Heart left ventricle (tissue), 16 donors: ENCODE measurements at regions not wholly inside any gene's neighbourhood (a gene's known extent, or its start where the extent isn't known, plus 50 kb on each side); places are given as distances from the start of the nearest gene placed in this dataset.
"Not testable (repeated sequence)": the region's sequence is repeated elsewhere in the genome, so short reads cannot be mapped to it uniquely, and the experiment has no call there.

Experiments
- ATAC-seq, 4 donors: fragments of 200-7000 bp; cut with Tn5 transposase; one replicate each; pipeline ENCODE4 v1.9.1; 2020 to 2022; ENCODE audit warnings: moderate library complexity in 4 of 4, mild to moderate bottlenecking in 3 of 4, moderate number of reproducible peaks in 1 of 4
- DNase-seq, 5 donors: peaks; one replicate each; pipeline ENCODE4 v3.0.0-alpha.2; 2020
- H3K27ac ChIP-seq, 12 donors: fragments of 200-600 bp; sonication (generic) in 4 of 12; one replicate each; pipeline versions ENCODE4 v1.5.0 to v1.8.0; 2016 to 2022; ENCODE audit warnings: mild to moderate bottlenecking in 2 of 12
- H3K27me3 ChIP-seq, 9 donors: fragments of 200-600 bp; sonication (generic) in 2 of 9; one replicate each; pipeline versions ENCODE4 v1.5.1 to v1.8.0; 2016 to 2022; ENCODE audit warnings: mild to moderate bottlenecking in 3 of 9
- H3K36me3 ChIP-seq, 9 donors: fragments of 200-600 bp; sonication (generic) in 2 of 9; one replicate each; pipeline versions ENCODE4 v1.5.0 to v1.8.0; 2018 to 2022; ENCODE audit warnings: mild to moderate bottlenecking in 2 of 9
- H3K4me1 ChIP-seq, 12 donors: fragments of 200-600 bp; sonication (generic) in 4 of 12; one replicate each; pipeline versions ENCODE4 v1.5.0 to v1.8.0; 2016 to 2022; ENCODE audit warnings: mild to moderate bottlenecking in 3 of 12
- H3K4me3 ChIP-seq, 12 donors: fragments of 200-600 bp; sonication (generic) in 4 of 12; one replicate each; pipeline versions ENCODE4 v1.5.0 to v1.8.0; 2017 to 2022; ENCODE audit warnings: mild to moderate bottlenecking in 9 of 12, moderate library complexity in 4 of 12
- H3K9me3 ChIP-seq, 12 donors: fragments of 200-600 bp; sonication (generic) in 4 of 12; one replicate each; pipeline versions ENCODE4 v1.5.0 to v1.8.0; 2016 to 2022; ENCODE audit warnings: mild to moderate bottlenecking in 1 of 12
- POLR2A ChIP-seq, 2 donors: fragments of 450-650 bp; IDR thresholded peaks; one replicate each; pipeline ENCODE4 v1.6.1; 2017; ENCODE audit warnings: antibody characterized with exemption in 2 of 2, mild to moderate bottlenecking in 2 of 2, moderate library complexity in 2 of 2
- WGBS, 4 donors: extraction: QIAGEN DNeasy Blood & Tissue Kit in 2 of 4; methylation state at CpG; one replicate each; pipeline versions ENCODE4 v1.1.5 to v1.1.7; 2013 to 2018; 5-methylcytosine and 5-hydroxymethylcytosine counted together
- intact Hi-C, 10 donors: fragments of 100-400 bp; cut with DNase I; formaldehyde crosslinking; loops; one replicate each; pipeline versions ENCODE4 v1.11.1 to v1.14.2; 2022
- TF ChIP-seq, protein P1 (sequence below), 12 donors: fragments of 200-600 bp; sonication (generic) in 4 of 12; IDR thresholded peaks; one replicate each; pipeline versions ENCODE4 v1.5.0 to v1.8.0; 2018 to 2022; ENCODE audit warnings: antibody characterized with exemption in 12 of 12, mild to moderate bottlenecking in 5 of 12
- donor health status: ischemic (EF 13 %, LVEDD 7.1; RV severe dilation, severe dysfunction).
- donor health status: healthy with polysubstance abuse.
- donor health status: DM: no; HTN: yes; CAD: no.
- donor health status: DM: no; HTN: no; CAD: no.
- donor health status: ischemic (EF 25% LVEDD 6.9; RV normal size, moderate dysfunction).
- donor health status: ischemic (EF 25% LVEDD 5.7; RV mildly dilated, moderate dysfunction).
- donor health status: healthy.
- donor health status: DM: yes; HTN: yes; CAD: no.
- donor health status: ischemic (EF 35%, LVEDD 5.7; RV mildly dilated, moderate dysfunction).
- donor health status: nonischemic (EF 11% LVEDD 7.7; RV severe dilation, severe dysfunction).
- donor health status: DM: yes; HTN: yes; CAD: no.
- donor health status: PGD.
- donor health status: ischemic (EF 29% LVEDD 5.4; RV normal size, mild dysfunction).
- donor health status: nonischemic (EF 23%, LVEDD 6.1; RV moderate dilation, normal function).

DNA sequence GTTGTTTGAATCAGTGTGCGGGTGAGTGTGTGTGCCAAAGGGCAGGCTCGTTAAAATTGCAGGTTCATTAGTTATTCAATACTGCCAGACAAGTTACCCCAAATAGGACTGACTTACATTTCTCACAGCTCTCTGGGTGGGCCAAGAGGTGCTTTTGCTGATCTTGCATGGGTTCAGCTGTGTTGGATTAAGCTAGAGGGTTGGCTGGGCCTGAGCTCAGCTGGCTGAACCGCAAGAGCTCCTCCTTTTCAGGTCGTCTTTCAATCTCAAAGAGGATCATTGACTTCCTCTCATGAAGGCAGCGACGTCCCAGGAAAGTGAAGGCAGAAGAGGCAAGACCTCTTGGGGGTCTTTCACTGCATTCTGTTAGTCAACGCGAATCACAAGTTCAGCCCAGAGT is 343.3 kb upstream of the FRG1 start:
- TF ChIP-seq, protein P1, sequence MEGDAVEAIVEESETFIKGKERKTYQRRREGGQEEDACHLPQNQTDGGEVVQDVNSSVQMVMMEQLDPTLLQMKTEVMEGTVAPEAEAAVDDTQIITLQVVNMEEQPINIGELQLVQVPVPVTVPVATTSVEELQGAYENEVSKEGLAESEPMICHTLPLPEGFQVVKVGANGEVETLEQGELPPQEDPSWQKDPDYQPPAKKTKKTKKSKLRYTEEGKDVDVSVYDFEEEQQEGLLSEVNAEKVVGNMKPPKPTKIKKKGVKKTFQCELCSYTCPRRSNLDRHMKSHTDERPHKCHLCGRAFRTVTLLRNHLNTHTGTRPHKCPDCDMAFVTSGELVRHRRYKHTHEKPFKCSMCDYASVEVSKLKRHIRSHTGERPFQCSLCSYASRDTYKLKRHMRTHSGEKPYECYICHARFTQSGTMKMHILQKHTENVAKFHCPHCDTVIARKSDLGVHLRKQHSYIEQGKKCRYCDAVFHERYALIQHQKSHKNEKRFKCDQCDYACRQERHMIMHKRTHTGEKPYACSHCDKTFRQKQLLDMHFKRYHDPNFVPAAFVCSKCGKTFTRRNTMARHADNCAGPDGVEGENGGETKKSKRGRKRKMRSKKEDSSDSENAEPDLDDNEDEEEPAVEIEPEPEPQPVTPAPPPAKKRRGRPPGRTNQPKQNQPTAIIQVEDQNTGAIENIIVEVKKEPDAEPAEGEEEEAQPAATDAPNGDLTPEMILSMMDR (IDR thresholded peaks at IDR 0.05): no peak
- no peak for TF ChIP-seq POLR2A (IDR thresholded peaks at IDR 0.05)
- Histone ChIP-seq H3K4me3 (no peak overlapping the region), H3K27ac (no peak overlapping the region), H3K27me3 (no peaks in the 10 kb centered on the region), H3K36me3 (no peaks in the 10 kb centered on the region), H3K9me3 (no peaks in the 10 kb centered on the region), H3K4me1 (no peaks in the 10 kb centered on the region)
- DNase-seq: no peak
- intact Hi-C loops: no loop called here
- no peak for ATAC-seq
- WGBS, 4 donors: 77 to 90% (median 78%) methylated on average over 8 of the region's 8 CpGs

DNA sequence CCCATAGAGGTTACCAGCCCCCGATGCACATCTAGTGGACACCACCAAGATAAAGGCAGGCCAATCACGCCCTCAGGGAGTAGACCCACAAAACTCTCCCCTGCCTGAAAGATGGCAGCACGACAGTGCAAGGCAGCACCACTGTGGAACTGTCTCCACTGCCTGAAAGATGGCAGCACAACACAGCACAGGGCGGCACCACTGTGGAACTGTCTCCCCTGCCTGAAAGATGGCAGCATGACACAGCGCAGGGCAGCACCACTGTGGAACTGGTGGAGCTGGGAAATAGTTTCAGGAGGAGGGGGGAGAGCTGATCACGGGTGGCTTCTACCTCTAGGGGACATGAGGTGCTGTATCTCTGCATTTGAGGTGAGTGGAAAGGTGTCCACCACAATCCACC is 340.4 kb upstream of the FRG1 start:
- Histone ChIP-seq H3K36me3 (no peaks in the 10 kb centered on the region), H3K4me1 (no peaks in the 10 kb centered on the region), H3K27me3 (no peaks in the 10 kb centered on the region), H3K27ac (no peak overlapping the region), H3K4me3 (no peak overlapping the region), H3K9me3 (no peaks in the 10 kb centered on the region)
- 77 to 85% (median 82%) methylated on average over 6 of the region's 6 CpGs for WGBS, 4 donors
- TF ChIP-seq POLR2A (IDR thresholded peaks at IDR 0.05): no peak
- TF ChIP-seq, protein P1 (IDR thresholded peaks at IDR 0.05): no peak
- DNase-seq (no peak), ATAC-seq (peak in 1 of 4 donors; percentile 33)
- intact Hi-C loops: no loop called here

DNA sequence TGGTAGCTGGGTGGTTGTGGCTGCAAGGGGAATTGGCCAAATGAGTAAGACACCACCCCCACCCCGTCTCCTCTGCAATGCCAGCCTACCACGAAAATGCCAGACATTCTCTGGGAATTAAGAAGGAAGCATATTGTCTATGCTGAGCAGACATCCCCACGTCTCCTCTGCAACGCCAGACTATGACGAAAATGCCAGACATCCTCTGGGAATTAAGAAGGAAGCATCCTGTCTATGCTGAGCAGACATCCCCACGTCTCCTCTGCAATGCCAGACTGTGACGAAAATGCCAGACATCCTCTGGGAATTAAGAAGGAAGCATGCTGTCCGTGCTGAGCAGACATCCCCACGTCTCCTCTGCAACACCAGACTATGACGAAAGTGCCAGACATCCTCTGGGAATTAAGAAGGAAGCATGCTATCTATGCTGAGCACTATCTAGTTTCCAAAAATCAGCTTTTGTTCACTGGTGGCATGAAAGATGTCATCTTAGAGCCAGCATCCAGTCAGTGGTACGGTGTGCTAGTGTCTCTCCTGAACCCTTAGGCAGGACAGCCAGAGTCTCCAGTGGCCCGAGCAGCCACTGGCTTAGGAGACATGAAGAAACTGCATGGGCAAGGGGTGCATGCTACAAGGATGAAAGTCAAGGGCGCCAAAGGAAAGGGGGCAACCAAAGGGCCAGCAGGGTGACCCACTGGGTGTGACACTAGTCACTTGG is 339.8 kb upstream of the FRG1 start:
- TF ChIP-seq POLR2A (IDR thresholded peaks at IDR 0.05): no peak
- TF ChIP-seq, protein P1 (IDR thresholded peaks at IDR 0.05): no peak
- intact Hi-C loops: no loop called here
- H3K4me1 ChIP-seq: no peaks in the 10 kb centered on the region
- no peak overlapping the region for H3K4me3 ChIP-seq
- 36 to 48% (median 38%) methylated on average over 10 to 13 of the region's 13 CpGs for WGBS, 4 donors
- no peaks in the 10 kb centered on the region for H3K27me3 ChIP-seq
- peak in 2 of 4 donors; percentile 9 to 56 for ATAC-seq
- no peaks in the 10 kb centered on the region for H3K9me3 ChIP-seq
- no peak overlapping the region for H3K27ac ChIP-seq
- no peak for DNase-seq
- H3K36me3 ChIP-seq: no peaks in the 10 kb centered on the region

DNA sequence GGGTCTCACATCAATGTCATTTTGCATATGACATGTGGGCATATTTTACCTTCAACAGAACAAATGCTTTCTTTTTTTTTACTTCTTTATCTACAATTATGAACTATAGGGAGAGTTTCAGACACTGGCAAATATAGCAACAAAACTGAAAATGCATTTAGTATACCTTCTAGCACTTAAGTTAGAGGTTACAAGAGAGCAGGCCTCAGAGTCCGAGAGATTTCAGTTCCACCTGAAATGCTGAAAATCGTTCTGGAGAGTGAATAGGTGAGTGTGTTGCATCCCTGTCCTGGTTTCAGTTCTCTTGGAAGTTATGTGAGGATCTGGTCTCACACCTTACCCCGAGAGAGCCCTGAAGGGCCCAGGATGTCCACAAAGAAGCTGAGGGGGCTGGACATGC is 337.8 kb upstream of the FRG1 start:
- 72 to 87% (median 83%) methylated on average over 3 of the region's 3 CpGs for WGBS, 4 donors
- DNase-seq, intact Hi-C loops: not testable (repeated sequence)

DNA sequence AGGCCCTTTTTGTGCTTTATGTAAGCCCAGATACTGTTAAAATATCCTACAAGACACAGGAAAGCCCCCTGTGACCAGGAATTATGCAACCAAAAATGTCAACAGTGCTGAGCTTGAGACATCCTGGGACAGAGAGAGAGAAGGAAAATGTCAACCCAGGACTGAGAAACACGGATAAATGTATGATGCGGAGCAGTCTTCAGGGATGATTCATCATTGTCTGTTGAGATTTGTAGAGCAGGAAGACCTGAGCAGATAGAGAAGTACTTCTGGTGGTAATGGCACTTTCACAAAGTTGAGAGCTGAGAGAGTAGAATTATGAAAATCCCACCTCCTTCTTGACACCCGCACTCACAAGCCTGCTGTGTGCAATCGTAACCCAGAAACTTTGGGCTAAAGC is 330.1 kb upstream of the FRG1 start:
- ATAC-seq, H3K27me3 ChIP-seq, H3K9me3 ChIP-seq, intact Hi-C loops, H3K27ac ChIP-seq, DNase-seq, H3K4me3 ChIP-seq, H3K4me1 ChIP-seq, H3K36me3 ChIP-seq: not testable (repeated sequence)
- 75 to 77% (median 75%) methylated on average over 4 of the region's 4 CpGs for WGBS, 4 donors

More for the DNA sequence above, 337.8 kb upstream of the FRG1 start:
- not testable (repeated sequence) for H3K27ac ChIP-seq, H3K36me3 ChIP-seq, H3K9me3 ChIP-seq, H3K4me1 ChIP-seq, ATAC-seq, H3K4me3 ChIP-seq, H3K27me3 ChIP-seq
